Panc1 (cell line): ENCODE measurements at regions not wholly inside any gene's neighbourhood (a gene's known extent, or its start where the extent isn't known, plus 50 kb on each side); places are given as distances from the start of the nearest gene placed in this dataset.

ENCODE experiments used
- ATAC-seq: fragments of 200-7000 bp; cut with Tn5 transposase; 2 replicates; pipeline ENCODE4 v1.9.1; 2020; ENCODE audit warnings: mild to moderate bottlenecking, moderate library complexity
- BruUV-seq: library from RNA; stranded (reverse); fragments of 400-500 nt; replicated peaks from 2 replicates; lab custom pipeline; 2021; lab: Mats Ljungman, UMichigan
- CTCF ChIA-PET: fragments of 300-600 bp; sonication (Branson Sonifier 250); formaldehyde crosslinking; loops from one replicate; lab custom pipeline; 2022; ENCODE audit warnings: antibody characterized with exemption; lab: Charles Lee
- POLR2A ChIA-PET: fragments of 300-600 bp; sonication (Branson Sonifier 250); formaldehyde crosslinking; loops from one replicate; lab custom pipeline; 2022; ENCODE audit warnings: antibody characterized with exemption; lab: Charles Lee
- DNase-seq: peaks from one replicate; pipeline ENCODE4 v3.0.0-alpha.2; 2010; ENCODE audit warnings: low read depth, low spot score
- H3K27ac ChIP-seq: 2 replicates; pipeline ENCODE4 v1.5.1; 2011; ENCODE audit warnings: mild to moderate bottlenecking, low read length, inconsistent platforms
- H3K27me3 ChIP-seq: fragments of 200-500 bp; sonication (Bioruptor generic); 2 replicates; pipeline ENCODE4 v1.6.0; 2014; ENCODE audit warnings: low read length, inconsistent platforms; ENCODE audit not compliant: control insufficient read depth, insufficient read depth
- H3K36me3 ChIP-seq: fragments of 200-500 bp; sonication (Bioruptor generic); 2 replicates; pipeline ENCODE4 v1.5.1; 2014; ENCODE audit warnings: inconsistent platforms, mild to moderate bottlenecking, low read length, moderate library complexity; ENCODE audit not compliant: control insufficient read depth, insufficient read depth
- H3K4me1 ChIP-seq: 2 replicates; pipeline ENCODE4 v1.5.1; 2011; ENCODE audit warnings: inconsistent platforms, mild to moderate bottlenecking, low read length, moderate library complexity; ENCODE audit not compliant: control insufficient read depth, insufficient read depth
- H3K4me3 ChIP-seq, 2 experiments: 2 replicates each; pipeline ENCODE4 v1.5.1; 2011 to 2012; ENCODE audit warnings: low read depth in 2 of 2, low read length in 2 of 2, mild to moderate bottlenecking in 2 of 2, inconsistent platforms in 1 of 2, moderate library complexity in 1 of 2
- H3K9me3 ChIP-seq: fragments of 200-500 bp; sonication (Bioruptor generic); 2 replicates; pipeline ENCODE4 v1.5.1; 2014; ENCODE audit warnings: low read depth, mild to moderate bottlenecking, inconsistent platforms, low read length, moderate library complexity; ENCODE audit not compliant: control insufficient read depth, insufficient read depth
- CTCF ChIP-seq: fragments of 450-650 bp; IDR thresholded peaks from 2 replicates; pipeline ENCODE4 v1.5.1; 2017; ENCODE audit warnings: mild to moderate bottlenecking
- POLR2AphosphoS5 ChIP-seq: IDR thresholded peaks from 2 replicates; pipeline ENCODE4 v1.6.1; 2012; ENCODE audit warnings: mild to moderate bottlenecking, low read depth, low read length, moderate library complexity
- SIN3A ChIP-seq: IDR thresholded peaks from 2 replicates; pipeline ENCODE4 v1.6.1; 2012; ENCODE audit warnings: low read depth, mild to moderate bottlenecking, low read length, moderate library complexity, borderline replicate concordance; ENCODE audit not compliant: insufficient read depth
- TCF7L2 ChIP-seq: IDR thresholded peaks from 2 replicates; pipeline ENCODE4 v1.6.1; 2011; ENCODE audit warnings: mild to moderate bottlenecking, low read depth, low read length, inconsistent platforms
- in situ Hi-C: cut with HindIII; loops from 2 replicates; pipeline ENCODE4 v1.10.0; 2016; ENCODE audit warnings: low sequenced_read_pairs, low pct_unique_long_range_greater_than_20kb
- intact Hi-C: fragments of 100-400 bp; cut with micrococcal nuclease; formaldehyde crosslinking; loops from one replicate; pipeline ENCODE4 v1.10.0; 2022; ENCODE audit not compliant: unreplicated experiment
- TF ChIP-seq, protein P1 (sequence below), 2 experiments: IDR thresholded peaks; 2 replicates each; pipeline ENCODE4 v1.6.1; 2011 to 2012; ENCODE audit warnings: low read depth in 2 of 2, control low read depth in 1 of 2, low read length in 1 of 2, mild to moderate bottlenecking in 1 of 2, moderate library complexity in 1 of 2; ENCODE audit not compliant: insufficient read depth in 1 of 2

DNA sequence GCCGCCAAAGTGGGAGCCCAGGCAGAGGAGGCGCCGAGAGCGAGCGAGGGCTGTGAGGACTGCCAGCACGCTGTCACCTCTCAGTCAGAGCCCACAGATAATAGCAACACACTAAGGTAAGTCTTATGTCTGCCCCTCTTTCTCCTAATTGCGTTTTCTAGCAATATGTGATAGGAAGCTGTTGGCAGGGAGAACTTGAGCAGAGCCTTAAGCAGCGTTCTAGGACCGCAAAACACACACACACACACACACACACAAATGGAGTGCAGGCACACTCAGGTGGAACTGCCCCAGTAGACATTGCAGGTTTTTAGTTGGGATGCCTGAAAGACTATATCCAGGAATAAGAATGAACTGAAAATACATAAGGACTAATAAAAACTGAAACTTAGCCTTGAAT is 1188.5 kb downstream of the NXPH1 start:
- no peaks in the 10 kb centered on the region for H3K4me1 ChIP-seq
- in situ Hi-C loops, result no loop called here
- H3K36me3 ChIP-seq, result no peaks in the 10 kb centered on the region
- DNase-seq (no peak), ATAC-seq (no peak)
- H3K27ac ChIP-seq, result no peak overlapping the region
- ChIA-PET POLR2A (no interaction called here), CTCF (no interaction called here)
- H3K9me3 ChIP-seq, result peaks cover 19% of the 10 kb centered on the region; the same call in 1 of the 2 replicates
- no peak for TF ChIP-seq POLR2AphosphoS5
- TF ChIP-seq CTCF, result no peak
- TF ChIP-seq, protein P1, sequence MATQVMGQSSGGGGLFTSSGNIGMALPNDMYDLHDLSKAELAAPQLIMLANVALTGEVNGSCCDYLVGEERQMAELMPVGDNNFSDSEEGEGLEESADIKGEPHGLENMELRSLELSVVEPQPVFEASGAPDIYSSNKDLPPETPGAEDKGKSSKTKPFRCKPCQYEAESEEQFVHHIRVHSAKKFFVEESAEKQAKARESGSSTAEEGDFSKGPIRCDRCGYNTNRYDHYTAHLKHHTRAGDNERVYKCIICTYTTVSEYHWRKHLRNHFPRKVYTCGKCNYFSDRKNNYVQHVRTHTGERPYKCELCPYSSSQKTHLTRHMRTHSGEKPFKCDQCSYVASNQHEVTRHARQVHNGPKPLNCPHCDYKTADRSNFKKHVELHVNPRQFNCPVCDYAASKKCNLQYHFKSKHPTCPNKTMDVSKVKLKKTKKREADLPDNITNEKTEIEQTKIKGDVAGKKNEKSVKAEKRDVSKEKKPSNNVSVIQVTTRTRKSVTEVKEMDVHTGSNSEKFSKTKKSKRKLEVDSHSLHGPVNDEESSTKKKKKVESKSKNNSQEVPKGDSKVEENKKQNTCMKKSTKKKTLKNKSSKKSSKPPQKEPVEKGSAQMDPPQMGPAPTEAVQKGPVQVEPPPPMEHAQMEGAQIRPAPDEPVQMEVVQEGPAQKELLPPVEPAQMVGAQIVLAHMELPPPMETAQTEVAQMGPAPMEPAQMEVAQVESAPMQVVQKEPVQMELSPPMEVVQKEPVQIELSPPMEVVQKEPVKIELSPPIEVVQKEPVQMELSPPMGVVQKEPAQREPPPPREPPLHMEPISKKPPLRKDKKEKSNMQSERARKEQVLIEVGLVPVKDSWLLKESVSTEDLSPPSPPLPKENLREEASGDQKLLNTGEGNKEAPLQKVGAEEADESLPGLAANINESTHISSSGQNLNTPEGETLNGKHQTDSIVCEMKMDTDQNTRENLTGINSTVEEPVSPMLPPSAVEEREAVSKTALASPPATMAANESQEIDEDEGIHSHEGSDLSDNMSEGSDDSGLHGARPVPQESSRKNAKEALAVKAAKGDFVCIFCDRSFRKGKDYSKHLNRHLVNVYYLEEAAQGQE (IDR thresholded peaks at IDR 0.05; ENCODE audit: insufficient read depth in 1 of 2, low read depth in 2 of 2, low read length in 1 of 2), result no peak
- TF ChIP-seq TCF7L2, result no peak
- no peak for TF ChIP-seq SIN3A
- no TSS peak for BruUV-seq
- intact Hi-C loops, result no loop called here
- no peak overlapping the region for H3K4me3 ChIP-seq
- H3K27me3 ChIP-seq, result no peaks in the 10 kb centered on the region

- no TSS peak for BruUV-seq
- H3K27ac ChIP-seq, result no peak overlapping the region
- intact Hi-C loops, result no loop called here
- H3K4me1 ChIP-seq, result no peaks in the 10 kb centered on the region
- no peaks in the 10 kb centered on the region for H3K27me3 ChIP-seq
- TF ChIP-seq SIN3A, result no peak
- TF ChIP-seq, protein P1 (IDR thresholded peaks at IDR 0.05; ENCODE audit: insufficient read depth in 1 of 2, low read depth in 2 of 2, low read length in 1 of 2), result no peak
- TF ChIP-seq CTCF, result no peak
- no peak for TF ChIP-seq POLR2AphosphoS5
- no peak for TF ChIP-seq TCF7L2
- no peaks in the 10 kb centered on the region for H3K36me3 ChIP-seq
- no peak overlapping the region for H3K4me3 ChIP-seq
- DNase-seq (no peak), ATAC-seq (no peak)
- in situ Hi-C loops, result no loop called here
- peaks cover 7% of the 10 kb centered on the region; the same call in 1 of the 2 replicates for H3K9me3 ChIP-seq
- CTCF ChIA-PET, result no interaction called here
- POLR2A ChIA-PET, result no interaction called here
Measured at GRCh38 chr7:9625953-9626352, 1192.5 kb downstream of the NXPH1 start.
